Activated CD4-positive, alpha-beta T cell treated with anti-CD3 and anti-CD28 coated beads, Interleukin-2, Interleukin-6, amounts not matched to agents 100 ng/mL and 50 ng/mL, durations not matched to agents 16 hours and 8 hours (primary cell): ENCODE measurements at regions not wholly inside any gene's neighbourhood (a gene's known extent, or its start where the extent isn't known, plus 50 kb on each side); places are given as distances from the start of the nearest gene placed in this dataset.
"Not testable (repeated sequence)": the region's sequence is repeated elsewhere in the genome, so short reads cannot be mapped to it uniquely, and the experiment has no call there.

ENCODE experiments used
- DNase-seq: peaks from one replicate; pipeline ENCODE4 v3.0.0-alpha.2; 2020

DNA sequence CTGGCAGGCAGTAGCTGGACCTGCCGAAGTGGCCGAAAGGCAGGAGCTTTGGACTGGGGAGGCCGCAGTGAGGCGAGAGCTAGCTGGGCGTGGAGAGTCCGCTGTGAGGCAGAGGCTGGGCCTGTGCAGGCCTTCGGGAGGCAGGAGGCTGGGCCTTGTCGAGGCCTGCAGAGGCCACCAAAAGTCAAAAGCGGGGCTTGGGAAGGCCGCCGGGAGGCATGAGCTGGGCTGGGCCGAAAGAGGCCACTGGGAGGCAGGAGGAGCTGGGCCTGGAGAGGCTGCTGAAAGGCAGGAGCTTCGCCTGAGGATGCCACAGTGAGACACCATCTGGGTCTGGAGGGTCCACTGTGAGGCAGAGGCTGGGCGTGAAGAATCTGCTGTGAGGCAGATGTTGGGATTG, 105.8 kb upstream of the TP53BP2 start:
- not testable (repeated sequence) for DNase-seq

DNA sequence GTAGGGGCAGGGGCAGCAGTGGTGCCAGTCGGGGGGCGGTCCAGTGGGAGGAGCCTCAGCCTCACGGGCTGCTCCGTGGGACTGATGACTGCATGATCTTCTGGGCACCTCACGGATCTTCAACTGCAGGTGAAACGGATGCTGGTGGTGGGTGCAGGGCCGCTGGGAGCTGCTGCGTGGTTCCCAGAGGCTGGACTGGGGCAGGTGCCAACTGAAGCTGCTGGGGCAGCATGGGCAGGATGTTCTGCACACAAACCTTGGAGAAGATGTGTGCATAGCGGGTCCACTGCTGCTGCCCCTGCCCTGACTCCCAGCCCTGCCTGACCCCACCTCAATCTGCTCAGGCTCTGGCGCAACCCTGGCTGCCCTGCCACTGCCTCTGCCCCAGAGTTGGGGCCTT, 104.2 kb upstream of the TP53BP2 start:
- DNase-seq = not testable (repeated sequence)

DNA sequence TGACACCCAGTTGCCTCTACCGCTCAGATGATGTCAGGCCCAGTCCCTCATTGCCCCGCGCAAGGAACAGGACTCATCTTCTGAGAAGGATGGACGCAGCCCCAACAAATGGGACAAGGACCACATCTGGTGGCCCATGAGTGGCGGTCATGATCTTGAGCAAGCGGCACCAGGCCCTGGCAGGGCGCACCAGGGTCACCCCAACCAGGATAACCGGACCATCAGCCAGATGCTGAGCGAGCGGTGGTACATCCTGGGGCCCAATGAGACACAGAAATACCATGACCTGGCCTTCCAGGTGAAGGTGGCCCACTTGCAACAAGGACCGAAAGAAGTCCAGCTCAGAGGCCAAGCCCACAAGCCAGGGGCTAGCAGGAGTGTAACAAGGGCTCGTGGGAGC, 102.3 kb upstream of the TP53BP2 start:
- DNase-seq = not testable (repeated sequence)

DNA sequence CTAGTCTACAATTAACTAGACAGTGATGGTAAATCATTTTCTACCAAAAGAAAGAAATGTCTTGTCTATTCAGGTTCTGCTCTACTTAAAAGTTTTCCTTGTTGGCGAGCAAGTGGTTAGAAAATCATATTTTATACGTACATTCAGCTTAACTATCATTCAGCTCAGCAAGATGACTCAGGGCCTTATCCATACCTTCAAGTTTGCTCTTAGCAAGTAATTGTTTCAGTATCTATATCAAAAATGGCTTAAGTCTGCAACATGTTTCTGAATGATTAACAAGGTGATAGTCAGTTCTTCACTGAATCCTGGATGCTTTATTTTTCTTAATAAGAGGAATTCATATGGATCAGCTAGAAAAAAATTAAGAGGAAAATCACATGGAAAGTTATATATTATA, 90.8 kb upstream of the TP53BP2 start:
- not testable (repeated sequence) for DNase-seq

DNA sequence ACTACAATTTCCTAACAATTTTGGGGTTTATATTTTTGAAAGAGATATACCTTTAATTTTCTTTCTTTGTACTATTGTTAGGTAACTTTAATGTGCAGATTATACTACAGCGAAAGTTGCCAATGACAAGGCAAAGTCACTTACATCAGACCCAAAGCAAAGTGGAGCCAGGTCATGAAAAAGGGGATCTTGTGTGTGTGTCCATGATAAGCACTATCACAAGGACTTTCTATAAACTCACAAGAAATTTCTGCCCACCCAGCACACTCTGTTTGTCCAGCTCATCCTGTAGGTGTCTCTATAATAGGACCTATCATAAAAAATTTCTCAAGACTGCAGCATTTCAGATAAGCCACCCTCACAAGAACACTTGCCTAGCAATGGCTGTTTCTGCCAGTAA, 85.7 kb upstream of the TP53BP2 start:
- DNase-seq = not testable (repeated sequence)

DNA sequence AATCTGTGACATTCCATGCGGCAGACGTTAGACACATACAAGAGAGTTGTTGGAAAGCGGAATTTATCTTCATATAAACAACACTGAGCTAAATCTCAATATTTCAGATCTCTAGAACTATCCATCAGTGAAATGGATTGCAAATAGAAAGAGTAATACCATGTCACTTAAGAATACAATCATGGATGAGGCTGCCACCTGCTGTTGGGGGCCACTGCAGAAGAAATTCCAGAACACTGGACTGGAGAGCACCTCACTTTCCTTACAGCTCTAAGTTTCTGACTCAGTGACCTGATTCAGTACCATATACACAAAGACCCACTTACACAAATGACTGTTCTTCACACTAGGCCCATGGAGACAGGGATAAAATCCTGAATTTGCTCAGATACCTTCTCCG, 75.1 kb upstream of the TP53BP2 start:
- DNase-seq = not testable (repeated sequence)

DNA sequence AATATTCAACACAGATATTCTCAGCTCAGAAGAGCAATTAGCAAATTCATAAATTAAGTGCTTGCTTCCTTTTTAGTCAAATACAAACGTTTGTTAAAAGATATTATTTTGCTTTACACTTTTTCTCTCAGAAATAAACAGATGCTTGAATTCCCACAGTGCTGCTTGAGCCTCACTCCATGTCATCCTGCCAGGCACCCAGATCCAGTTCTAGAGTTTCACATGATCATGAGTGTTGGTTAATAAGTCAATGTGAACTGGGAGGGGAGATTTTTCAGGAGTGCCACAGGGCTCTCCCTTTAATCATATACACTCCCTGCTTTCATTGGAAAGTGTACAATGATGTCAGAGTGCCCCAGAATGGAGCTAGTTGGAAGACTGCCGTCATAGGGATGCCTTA, 69.7 kb upstream of the TP53BP2 start:
- DNase-seq = not testable (repeated sequence)

DNA sequence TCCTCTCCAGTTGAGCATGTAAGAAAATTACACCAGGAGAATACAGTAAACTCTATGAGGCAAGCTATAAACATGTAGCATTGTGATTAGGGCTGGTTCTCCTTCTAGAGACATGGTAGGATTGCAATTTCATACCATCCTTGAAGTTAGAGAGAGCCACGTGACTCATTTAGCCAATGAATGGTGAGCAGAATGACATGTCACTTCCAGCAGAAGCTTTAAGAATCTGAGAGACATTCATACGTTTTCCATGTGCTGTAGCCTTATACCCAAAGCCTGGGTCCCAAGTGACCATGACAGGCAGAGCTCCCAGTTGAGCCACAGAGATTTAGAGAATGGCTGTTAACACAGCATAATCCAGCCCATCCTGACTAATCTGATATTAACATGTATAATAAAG, 68.0 kb upstream of the TP53BP2 start:
- not testable (repeated sequence) for DNase-seq

DNA sequence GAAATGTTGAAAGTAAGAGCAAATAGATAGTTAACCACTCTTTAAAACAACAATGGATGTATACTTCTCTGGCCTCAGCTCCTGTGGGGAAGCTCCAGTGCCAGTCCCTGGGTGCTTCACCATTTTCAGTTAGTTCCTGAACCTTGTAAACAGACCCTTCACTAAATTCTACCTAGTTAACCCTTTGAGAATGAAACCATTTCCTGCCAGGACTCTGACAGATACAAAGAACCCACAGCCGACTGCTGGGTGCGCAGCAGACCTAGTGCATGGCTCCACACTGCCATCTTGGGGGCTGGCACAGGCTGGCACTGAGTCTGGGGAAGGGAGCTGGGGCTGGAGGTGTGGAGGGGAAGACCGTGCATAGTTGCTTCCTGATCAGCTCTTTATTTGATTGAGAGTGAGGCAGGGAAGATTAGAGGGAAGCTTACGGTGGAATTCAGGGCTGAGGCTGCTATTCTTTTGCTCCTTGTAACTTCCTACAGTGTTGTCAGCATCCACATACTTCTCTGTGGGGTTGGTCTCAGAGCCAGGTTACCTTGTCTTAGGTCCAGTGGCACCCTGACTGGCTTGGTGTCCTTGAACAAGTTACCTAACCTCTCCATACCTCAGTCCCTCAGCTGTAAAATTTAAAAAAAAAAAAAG, 62.3 kb upstream of the TP53BP2 start:
- peak; percentile 59 for DNase-seq

DNA sequence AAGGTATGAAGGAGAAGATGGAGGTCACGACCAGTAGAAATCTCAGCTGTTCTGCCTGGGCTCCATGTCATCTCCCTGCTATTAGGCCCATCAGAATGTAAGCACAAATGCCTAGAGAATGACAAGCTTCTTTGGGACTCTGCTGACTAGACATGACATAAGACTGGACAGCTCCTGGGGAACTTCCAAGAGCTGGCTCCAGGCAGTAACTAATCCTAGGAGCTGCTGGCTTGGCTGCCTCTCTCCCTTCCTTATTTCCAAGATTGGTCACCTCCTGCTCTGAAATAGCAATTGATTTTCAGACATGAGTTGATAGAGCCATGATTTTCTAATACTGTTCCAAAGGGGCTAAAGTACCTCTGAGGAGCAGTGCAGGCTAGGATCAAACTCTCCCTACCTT, 57.5 kb upstream of the TP53BP2 start:
- DNase-seq = not testable (repeated sequence)

DNA sequence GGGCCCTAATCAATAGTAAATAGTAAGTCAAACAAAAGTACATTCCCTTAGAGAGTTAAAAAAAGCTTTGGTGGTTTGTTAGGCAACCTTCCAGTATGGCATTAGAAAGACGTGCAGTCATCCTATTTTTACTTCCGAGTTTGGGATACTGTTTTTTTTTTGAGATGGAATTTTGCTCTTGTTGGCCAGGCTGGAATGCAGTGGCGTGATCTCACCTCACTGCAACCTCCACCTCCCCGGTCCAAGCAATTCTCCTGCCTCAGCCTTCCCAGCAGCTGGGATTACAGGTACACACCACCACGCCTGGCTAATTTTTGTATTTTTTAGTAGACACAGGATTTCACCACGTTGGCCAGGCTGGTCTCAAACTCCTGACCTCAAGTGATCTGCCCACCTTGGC, 54.0 kb upstream of the TP53BP2 start:
- not testable (repeated sequence) for DNase-seq

DNA sequence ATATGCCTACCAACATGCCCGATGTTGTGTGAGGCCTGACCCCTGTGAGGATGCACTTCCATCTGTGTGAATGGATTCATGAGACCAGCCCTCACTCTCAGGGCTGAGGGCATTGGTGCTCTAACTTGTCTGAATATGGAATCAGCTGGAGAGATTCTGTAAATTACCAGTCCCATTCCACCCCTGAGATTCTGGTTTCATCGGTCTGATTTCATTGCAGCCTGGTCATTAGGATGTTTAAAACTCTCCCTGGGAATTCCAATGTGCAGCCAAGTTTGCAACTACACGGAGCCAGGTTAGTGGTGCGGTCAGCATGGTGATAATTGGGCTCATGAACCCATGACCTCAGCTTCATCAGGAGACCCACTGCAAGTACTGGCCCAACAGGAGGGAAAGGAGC, 51.4 kb upstream of the TP53BP2 start:
- DNase-seq = not testable (repeated sequence)

DNA sequence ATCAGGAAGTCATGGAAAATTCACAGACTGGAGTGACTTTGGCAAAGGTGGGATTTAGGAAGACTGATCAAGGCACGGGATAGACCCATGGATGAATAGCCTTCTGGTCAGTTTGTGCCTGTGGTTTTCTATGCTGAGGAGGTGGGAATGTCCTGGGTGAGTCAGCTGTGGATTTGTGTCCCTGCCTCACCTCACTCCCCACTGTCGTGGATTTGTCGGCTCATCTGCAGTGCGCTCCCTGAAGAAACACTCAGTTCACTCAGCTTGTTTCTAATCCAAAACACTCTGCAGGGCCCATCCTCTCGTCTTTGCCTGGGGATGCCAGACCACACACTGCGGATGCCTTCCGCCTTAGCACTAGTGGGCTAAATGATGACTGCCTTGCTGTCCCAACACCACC, 50.2 kb upstream of the TP53BP2 start:
- DNase-seq = not testable (repeated sequence)
